ENCODE measurements at regions not wholly inside any gene's neighbourhood (a gene's known extent, or its start where the extent isn't known, plus 50 kb on each side); places are given as distances from the start of the nearest gene placed in this dataset.

DNA sequence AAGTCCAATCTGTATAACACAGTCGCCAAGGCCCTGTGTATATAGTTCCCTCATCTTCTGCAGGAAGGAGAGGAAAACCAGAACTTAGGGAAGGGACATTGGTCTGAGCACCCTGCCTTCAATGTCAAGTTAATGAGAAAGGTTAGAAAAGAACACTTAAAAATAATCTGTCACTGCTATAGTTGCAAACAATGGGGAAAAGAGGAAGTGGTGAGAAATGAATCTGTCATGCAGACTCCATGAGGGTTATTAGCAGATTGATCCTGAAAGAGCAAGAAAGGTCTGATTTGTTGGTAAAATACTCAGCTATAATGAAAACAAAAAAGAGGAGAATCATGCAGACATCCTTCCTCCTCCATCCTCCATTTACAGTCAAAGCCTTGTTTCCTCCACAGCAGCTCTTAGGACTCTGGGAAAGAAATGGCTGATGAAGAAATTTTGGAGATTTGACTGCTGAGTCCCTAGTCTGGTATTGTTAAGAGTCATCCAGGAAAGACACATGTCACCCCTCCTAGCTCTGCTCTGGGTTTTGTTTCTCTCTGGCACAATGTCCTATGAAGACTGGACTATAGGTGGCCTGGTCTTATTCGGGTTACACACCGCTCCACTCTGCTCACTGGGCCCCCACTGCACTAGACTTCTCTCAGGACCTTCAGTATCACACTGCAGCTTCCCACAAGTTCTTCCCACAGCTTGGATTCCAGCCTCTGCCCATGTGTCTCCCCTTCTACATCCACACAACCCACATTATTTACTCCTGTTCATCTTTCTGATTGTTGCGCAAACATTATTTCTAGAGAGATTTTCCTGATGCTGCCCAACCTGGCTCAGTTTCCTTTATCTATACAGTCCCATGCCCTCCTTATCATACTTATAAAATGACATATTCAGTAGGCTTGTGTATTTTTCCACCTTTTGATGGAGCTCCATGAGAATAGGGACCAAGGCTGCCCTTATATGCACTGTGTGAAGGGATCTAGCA lies 56.5 kb upstream of the XYLT1 start:
- DNase-seq (ENCODE audit: low read depth, low spot score) = no peak
- H3K4me1 Mint-ChIP-seq = no peaks in the 10 kb centered on the region
- H3K27me3 Mint-ChIP-seq (ENCODE audit: low read depth) = peaks cover 12% of the 10 kb centered on the region
- H3K27ac Mint-ChIP-seq (ENCODE audit: unreplicated experiment) = no peak overlapping the region
- no peak for TF ChIP-seq CTCF (conservative IDR thresholded peaks at IDR 0.05)
- H3K9me3 Mint-ChIP-seq = peaks cover 10% of the 10 kb centered on the region
- H3K36me3 Mint-ChIP-seq (ENCODE audit: low read depth) = no peaks in the 10 kb centered on the region
- H3K4me3 Mint-ChIP-seq = no peak overlapping the region

GRCh38 chr16:17524656-17525055 lies 53.9 kb upstream of the XYLT1 start:
- no peaks in the 10 kb centered on the region for H3K36me3 Mint-ChIP-seq (ENCODE audit: low read depth)
- no peak for DNase-seq (ENCODE audit: low read depth, low spot score)
- TF ChIP-seq CTCF (conservative IDR thresholded peaks at IDR 0.05) = no peak
- no peaks in the 10 kb centered on the region for H3K4me1 Mint-ChIP-seq
- peaks cover 2% of the 10 kb centered on the region for H3K9me3 Mint-ChIP-seq
- H3K27me3 Mint-ChIP-seq (ENCODE audit: low read depth) = peaks cover 24% of the 10 kb centered on the region
- no peak overlapping the region for H3K27ac Mint-ChIP-seq (ENCODE audit: unreplicated experiment)
- H3K4me3 Mint-ChIP-seq = no peak overlapping the region

DNA sequence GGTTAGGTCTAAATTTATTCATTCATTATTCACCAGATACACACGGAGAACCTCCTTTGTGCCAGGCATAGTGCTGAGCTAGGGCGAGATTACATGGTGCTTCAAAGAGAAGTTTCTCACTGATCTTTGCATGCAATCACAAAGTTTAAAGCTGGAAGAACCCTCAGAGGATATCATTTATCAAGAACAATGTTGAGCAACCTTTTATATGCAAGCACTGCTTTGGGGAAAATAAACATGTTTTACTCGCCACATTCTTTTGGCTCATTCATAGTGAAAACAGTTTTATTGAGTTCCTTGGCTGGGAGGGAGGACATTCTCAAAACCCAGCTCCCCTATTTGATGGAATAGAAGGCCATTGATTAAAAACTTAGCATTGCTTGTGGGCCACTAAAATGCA lies 49.8 kb upstream of the XYLT1 start:
- no peak overlapping the region for H3K27ac Mint-ChIP-seq (ENCODE audit: unreplicated experiment)
- no peaks in the 10 kb centered on the region for H3K4me1 Mint-ChIP-seq
- H3K9me3 Mint-ChIP-seq = no peaks in the 10 kb centered on the region
- no peak for DNase-seq (ENCODE audit: low read depth, low spot score)
- TF ChIP-seq CTCF (conservative IDR thresholded peaks at IDR 0.05) = no peak
- H3K36me3 Mint-ChIP-seq (ENCODE audit: low read depth) = no peaks in the 10 kb centered on the region
- no peak overlapping the region for H3K4me3 Mint-ChIP-seq
- H3K27me3 Mint-ChIP-seq (ENCODE audit: low read depth) = peaks cover 31% of the 10 kb centered on the region
